ENCODE measurements at regions not wholly inside any gene's neighbourhood (a gene's known extent, or its start where the extent isn't known, plus 50 kb on each side); places are given as distances from the start of the nearest gene placed in this dataset.
"Not testable (repeated sequence)": the region's sequence is repeated elsewhere in the genome, so short reads cannot be mapped to it uniquely, and the experiment has no call there.

DNA sequence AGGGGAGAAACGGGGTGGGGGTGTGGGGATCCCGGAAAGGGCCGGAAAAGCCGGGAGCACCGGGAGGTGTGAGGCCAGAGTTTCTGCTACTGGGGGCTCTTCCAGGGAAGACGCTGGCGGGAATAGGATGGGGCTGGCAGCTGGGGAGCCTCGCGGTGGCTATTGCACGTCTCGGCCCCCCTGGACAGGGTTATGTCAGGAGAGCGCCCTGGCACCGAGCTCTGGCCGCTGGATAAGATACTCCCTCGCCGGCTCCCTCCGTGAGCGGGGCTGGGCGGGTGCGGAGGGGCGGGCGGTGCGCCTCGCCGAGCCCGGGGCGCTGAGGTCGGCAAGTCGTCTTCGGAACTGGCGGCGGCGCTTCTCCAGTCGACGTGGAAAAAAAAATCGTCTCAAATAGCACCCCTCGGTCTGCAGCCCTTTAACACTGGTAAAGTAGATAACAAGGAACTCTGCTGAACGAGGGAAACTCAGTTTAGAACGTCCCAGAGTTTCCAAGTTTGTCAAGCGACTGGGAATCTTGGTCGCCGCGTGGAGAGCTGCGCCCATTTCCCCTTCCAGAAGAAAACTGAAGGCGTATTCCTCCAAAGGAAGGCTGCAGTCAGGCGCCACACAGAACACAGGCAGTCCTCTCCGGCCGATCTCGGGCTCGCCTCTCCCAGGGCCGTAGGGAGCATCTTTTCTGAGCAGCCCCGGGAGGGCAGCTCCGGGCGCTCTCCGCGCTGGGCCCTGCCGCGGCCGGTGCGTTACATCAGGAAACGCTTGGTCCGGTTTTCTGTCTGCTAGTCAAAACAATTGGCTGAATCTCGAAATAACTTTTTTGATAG lies 115.1 kb downstream of the KCNRG start:
- DNase-seq (ENCODE audit: low read depth in 2 of 2), result no peak

DNA sequence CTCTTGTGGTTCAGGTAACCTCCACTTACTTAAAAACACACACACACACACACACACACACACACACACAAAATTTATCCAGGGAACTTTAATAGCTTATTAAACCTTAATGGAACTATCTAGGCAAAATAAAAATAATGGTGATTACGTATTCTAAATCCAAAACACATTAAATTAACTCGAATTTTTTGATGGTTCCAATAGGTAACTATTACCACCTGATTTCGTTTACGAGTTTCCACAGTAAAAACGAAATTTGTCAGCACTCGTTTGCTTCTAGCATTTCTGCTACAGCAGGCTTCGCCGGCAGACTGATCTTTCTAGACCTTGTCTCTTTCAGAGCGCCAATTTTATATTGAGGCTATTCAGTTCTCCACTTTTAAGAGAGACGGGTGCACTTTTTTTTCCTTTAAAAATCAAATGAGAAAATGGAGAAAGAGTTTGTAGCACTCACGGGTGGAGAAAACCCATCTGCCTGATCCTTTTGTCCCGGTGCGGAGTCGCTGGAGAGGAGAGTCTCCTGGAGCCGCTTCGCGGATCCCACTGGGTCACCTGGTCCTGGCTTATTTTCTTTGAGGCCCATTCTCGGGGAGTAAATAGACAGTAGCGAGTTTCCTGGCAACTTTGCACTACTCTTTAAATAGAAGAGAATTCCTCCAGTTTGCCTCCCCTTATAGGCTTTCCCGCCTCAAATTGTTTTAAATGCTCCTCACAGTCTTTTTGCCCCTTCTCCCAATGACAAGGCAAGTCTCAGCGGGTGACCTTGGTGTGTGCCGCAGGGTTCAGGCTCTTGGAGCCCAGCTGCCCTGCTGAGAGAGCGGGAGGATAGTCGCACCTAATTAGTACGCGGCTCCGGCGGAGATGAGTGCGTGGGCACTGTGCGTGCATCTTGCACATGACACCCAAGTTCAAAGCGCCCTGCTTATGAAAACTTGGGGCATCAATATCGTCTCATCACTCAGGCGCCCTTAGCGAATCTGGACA lies 117.0 kb downstream of the KCNRG start:
- DNase-seq (ENCODE audit: low read depth in 2 of 2), result no peak

DNA sequence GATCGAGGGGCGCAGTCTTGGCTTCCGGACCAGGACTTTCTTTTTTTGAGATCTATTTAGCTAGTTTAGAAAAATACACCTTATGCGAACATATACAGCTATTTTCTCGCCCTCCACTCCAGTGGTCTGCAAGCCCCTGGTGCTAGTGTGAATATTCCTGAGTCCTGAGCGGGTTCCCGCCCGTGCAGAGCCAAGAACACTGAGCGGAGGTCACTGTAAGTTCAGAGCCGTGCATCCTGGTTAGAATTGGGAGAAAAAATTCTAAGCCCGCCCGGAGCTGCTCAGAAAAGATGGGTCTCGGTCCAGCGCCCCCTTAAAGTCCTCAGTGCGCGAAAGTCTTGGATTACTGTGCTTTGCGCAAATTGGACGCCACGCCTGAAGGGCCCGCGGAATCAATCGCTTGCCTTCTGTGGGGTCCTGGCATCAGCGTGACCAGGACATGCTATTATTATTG lies 117.7 kb downstream of the KCNRG start:
- no peak for DNase-seq (ENCODE audit: low read depth in 2 of 2)

DNA sequence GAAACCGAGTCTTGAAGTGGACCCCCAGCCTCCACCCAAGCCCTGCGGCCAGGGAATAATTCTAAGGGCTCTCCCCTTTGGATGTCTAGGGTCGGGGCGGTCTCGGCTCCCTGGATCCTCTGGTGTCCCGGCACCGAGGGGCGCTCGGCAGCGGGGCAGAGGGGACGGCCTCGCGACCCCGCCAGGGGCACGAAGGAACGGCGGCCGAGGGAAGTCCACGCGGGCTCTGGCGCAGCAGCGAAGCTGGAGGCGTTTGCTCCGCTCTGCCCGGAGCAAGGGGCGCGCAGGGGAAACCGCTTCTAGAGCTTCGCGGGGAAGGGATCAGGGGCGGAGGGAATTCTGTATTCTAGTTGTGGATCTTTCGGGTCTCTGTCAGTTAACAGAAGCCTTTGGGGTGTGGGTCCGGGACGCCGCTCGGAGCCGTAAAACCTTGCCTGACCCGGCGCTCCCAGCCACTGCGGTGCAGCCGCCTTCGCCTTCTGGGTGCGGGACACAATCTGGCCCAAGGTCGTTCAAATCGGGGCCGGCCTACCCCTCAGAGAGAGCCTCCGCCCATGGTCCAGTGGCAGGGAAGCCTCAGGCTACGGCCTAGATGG lies 118.2 kb downstream of the KCNRG start:
- no peak for DNase-seq (ENCODE audit: low read depth in 2 of 2)

DNA sequence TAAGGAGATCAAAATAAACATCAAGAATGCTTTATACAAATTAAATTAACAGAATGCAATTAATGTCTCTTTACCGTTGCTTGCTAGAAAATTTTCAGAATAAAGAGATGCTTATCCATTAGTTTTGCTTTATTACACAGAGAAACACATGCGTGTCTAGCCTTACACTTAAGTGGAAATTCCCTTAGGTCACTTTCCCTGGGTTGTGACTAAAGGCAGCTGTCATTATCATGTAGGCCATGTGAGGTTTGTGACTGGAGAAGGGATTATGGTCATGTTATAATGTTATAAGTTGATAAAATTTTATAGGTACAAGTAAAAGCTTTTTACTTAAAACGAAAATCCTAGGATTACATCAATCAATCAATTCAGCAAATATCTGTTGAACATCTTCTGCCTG lies 121.0 kb downstream of the KCNRG start:
- DNase-seq (ENCODE audit: low read depth in 2 of 2), result no peak

DNA sequence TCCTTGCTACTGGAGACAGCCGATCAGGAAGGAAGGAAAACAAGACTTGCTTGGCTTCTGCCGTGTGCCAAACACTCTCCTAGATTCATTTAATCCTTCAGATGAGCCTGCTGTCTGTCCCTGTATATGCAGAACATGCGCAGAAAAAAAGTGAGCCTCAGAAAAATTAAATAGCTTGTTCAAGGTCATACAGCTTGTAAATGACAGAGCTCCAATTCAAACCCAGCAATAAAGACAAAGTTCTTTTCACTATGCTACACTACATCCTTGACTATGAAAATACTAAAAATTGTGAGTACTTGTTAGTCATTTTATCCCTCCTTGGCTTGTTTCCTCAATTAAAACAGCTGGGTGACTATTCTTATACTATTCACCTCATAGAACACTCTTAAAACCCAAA lies 121.4 kb downstream of the KCNRG start:
- DNase-seq (ENCODE audit: low read depth in 2 of 2), result no peak

DNA sequence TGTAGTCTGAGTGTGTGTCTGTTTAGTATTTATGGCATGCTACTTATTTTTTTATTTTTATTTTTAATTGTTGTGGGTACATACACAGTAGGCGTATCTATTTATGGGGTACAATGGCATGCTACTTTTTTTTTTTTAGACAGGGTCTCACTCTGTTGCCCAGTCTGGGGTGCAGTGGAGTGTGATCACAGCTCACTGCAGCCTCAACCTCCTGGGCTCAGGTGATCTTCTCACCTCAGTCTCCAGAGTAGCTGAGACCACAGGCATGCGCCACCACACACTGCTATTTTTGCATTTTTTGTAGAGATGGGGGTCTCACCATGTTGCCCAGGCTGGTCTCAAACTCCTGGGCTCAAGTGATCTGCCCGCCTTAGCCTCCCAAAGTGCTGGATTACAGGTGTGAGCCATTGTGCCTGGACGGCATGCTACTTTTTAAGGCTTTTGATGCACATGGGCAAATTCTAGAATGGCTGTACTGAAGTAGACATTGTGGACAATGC lies 124.2 kb downstream of the KCNRG start:
- not testable (repeated sequence) for DNase-seq (ENCODE audit: low read depth in 2 of 2)

DNA sequence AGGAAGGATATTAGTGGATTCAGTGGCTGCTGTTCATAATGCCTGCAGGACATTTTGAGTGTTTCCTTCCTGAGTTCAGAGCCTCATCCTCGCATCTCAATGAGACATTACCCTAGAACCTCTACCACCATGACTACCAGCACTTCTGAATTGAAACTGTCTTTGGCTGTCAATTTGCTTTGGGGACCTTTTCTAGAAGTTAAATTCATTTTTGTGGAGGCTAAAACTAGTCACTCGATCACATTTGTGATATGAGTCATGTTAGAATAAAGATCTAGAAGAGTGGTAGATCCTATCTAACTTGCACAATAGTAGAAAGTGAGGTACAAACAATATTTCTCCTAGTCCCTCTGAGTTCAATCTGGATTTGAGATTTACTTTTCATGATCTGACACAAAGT lies 124.9 kb downstream of the KCNRG start:
- no peak for DNase-seq (ENCODE audit: low read depth in 2 of 2)

DNA sequence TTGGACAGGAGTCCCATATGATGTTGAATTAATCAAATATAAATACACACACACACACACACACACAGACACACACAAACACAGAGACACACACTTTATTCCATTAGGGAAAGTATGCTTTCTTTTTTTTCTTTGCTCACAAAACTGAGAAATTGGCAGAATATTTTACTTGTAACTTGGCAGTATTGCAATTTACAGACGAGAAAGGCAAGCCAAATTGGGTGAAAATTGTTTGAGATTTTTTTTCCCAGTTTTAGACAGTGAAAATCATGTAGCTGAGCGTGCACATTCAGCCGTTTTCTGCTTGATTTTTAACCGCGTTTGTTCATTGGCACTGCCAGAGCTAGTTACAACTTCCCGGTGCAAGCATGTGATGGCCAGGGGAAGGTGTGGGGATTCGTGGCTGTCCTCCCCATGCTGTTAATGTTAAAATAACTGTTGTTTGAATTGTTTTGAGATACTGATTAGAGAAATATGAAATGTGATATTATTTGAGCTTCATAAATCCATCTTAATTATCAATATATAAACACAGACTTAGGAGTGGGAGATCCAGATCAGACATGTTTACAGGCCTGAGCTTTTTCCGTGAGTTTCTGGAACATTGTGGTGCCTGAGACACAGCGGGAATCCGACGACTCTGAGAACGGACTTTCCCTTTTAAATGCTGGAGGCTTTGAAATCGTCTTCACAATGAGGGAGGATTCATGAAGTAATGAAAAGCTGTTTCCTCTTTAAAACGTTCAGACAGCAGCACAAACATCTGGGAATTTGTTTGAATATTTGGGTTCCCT lies 125.5 kb downstream of the KCNRG start:
- no peak for DNase-seq (ENCODE audit: low read depth in 2 of 2)

DNA sequence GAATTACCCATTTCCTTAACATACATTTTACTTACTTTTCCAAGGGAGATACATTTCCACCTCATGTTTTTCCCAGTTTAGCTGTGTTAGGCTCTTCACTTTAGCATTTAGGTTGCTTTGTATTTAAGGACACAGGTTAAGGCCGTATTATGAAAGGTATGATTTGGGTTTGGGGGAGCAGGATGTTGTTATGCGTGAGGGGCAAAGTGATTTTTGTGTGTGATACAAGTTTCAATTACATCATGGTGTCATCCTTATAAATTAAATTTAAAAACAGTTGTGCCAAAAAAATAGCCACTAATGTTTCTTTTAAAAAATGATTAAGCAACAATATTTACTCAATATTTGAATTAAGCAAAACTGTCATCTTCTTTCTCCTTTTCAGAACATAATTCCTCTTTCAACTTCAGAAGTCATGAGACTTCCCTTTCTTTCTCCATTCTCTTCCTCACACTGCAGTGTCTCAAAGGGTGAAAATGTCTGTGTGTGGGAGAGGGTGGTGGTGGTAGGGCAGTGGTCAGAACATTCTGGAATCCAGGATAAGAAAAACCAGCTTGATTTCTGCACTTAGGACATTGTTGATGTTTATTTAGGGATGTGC lies 126.2 kb downstream of the KCNRG start:
- DNase-seq (ENCODE audit: low read depth in 2 of 2), result no peak

DNA sequence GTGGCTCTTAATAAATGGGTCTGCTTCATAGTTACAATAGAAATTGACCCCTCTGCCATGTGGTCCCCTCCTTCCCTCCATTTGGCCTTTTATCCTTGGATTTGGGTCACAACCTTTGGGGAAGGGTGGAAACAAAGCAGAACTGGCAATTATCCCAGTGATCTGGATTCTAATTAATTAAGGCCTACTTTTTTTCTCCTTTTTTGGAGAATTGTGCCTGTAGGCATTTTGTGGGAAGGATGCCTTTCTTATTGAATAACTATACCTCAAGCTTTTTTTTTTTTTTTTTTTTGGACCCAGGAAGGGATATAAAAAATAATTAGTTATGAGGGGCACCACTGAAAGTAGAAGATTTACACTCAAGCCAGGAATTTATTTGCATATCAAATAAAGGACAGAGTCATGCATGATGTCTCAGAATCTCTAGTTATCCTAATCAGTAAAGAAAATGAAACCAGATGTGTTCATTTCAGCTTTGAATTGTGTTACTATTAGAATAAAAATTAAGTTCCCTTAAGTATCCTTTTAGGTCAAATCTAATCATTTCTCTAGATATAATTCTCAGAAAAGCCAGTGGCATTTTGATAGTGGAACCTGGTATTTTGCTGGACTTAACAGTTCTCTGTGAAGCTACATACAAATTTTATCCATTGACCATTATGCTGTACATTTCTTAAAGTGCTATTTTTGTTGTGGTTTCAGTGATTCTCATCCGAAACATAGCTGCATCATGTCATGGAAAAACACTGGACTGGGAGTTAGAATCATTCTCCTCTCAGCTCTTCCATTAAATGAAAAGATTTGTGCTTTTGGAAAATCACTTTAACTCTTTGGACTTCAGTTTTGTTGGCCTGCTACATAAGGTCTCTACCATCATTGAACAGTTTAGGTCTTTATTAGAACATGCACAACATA lies 129.3 kb downstream of the KCNRG start:
- DNase-seq (ENCODE audit: low read depth in 2 of 2), result no peak

DNA sequence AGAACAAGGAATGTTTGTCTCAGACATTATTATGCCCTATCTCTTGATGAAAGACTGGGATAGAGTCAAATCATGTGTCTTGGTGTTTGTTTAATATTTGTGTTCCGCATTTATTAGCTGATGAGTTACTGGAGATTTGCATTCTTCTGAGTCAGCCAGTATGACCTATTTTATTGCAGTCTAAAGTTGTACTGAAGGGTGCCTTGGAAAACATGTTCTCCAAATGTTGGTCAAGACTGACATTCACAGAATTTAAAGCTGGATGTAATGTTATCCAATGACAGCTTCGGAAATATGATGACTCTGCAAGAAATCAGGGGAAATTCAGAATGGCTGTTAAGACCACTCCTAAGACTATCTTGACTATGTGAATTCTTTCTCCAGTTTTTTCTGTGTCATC lies 134.0 kb downstream of the KCNRG start:
- no peak for DNase-seq (ENCODE audit: low read depth in 2 of 2)

DNA sequence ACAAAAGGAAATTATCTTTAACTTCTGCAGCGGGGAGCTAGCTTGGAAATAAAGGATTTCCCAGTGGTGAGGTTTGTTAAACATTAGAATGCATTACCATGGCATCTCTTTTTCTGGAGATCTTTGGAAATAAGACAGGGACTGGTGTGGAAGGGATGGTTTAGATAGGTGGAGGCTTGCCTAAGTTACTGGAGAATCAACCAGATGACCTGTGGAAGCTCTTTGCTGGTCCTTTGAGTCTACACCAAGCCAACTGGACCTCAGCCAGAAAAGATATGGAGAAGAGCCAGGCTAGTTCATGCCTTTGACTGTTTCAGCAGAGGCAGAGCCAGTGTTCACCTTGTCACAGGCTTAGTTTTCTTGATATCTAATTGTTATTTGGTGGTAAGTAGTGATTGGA lies 134.7 kb downstream of the KCNRG start:
- DNase-seq (ENCODE audit: low read depth in 2 of 2), result no peak

DNA sequence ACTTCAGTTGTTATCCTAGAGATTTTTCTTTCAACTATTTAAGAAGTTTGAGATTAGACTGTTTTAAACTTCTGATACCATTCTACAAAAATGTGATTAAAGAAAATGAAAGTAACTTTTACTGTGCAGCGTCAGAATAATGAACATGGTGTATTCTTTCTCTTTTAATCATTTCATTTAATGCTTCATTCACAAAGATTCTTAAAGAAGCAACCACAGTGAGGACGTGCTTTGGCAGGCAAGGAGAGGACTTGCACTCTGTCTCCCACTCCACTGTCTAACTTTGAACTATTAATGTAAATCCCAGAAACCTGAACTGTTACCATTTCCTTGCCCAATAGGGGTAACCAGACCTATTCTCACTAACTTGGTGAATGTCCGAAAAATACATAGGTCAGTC lies 137.0 kb downstream of the KCNRG start:
- DNase-seq (ENCODE audit: low read depth in 2 of 2), result no peak

DNA sequence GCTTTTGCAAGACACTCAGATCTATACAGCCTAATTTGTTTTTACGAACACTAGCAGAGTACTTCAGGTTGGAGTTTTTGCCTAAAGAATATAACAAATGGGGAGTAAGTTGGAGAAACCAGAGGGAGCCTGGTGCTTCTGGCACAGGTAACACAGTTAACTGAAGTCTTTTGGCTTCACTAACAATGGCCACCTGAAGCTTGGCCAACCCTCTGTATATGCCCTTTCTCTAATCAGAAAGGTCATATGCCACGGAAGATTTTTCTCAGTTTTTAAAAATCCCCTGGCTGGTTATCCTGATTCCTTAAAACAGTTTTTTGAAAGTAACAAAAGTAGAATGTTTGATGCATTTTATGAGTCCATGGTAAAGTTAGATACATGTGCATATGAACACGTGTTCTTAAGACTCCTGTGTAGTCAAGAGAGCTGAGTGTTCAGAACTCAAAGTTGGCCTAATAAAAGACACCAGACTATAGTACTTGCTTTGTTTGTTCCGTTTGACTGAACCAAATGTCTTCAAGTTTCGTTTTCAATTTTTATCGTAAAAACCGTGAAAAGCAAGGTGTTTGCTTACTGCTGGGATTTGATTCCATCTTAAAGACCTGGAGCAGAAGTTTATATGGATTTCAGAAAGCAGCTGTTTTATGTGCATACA lies 137.5 kb downstream of the KCNRG start:
- no peak for DNase-seq (ENCODE audit: low read depth in 2 of 2)

DNA sequence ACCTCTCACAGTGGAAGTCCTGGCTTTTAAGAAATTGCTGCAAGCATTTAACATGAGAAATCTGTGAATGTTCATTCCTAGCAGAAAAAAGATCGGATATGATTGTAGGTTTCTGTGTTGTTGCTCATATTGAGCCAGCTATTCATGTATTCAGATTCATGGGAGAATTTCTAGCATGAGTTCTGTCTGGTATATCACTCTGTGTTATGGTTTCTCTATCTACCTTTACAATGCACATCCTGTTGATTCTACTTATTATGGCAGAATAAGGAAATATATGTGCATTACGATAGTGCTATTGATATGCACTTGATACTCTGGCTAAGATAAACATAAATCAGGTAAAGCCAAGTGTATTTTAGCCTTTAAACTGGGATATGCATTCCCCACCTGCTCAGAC lies 138.2 kb downstream of the KCNRG start:
- DNase-seq (ENCODE audit: low read depth in 2 of 2), result no peak

DNA sequence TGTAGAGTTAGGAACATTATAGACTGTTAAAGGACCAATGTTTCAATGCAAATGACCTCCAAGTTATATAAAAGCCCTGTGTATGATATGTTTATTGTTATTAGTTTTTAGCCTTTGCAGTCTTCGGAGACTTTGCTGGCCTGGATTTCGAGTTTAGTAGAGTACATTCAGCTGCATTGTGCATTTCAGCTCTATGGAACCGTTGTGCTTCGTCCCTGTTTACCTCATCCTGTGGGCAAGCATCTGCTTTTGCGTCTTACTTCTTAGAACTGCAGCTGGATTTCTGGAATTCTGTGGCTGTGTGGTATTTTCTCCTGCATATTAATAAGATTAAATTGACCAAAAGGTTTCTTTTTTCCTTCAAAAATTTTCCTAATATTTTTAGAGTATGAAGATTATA lies 138.6 kb downstream of the KCNRG start:
- no peak for DNase-seq (ENCODE audit: low read depth in 2 of 2)

DNA sequence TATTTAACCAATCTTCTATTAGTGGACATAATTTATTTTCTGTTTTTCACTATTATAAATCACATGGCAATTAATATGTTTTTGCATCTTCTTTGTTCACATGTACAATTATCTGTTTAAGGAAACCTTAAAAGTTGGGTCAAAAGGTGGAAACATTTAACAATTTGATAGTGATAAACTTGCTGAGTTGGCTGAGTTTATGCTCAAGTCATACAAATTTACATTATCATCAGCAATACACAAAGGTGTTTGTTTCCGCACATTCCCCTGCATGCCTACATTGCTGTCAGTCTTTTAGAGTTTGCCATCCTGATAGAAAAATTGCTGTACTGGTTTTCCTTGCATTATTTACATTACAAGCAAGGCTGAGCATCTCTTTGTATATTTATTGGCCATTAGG lies 139.5 kb downstream of the KCNRG start:
- DNase-seq (ENCODE audit: low read depth in 2 of 2), result no peak

DNA sequence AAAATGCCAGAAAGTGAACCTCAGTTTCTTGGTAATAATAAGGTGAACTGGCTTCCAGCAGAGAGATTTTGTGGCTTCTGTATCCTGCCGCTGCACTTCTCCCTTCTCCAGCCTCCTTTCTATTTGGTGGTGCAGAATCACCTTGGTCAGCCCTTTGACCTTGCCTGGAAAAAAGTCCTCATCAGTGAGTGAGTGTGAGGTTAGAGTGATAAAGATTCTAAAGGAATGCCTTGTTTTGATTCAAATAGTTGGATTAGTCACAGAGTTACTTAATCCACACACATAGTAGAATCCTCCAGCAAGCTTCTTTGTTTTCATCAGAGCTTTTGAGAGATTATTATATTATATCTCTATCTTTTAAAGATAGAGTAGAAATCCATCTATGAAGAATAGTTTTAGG lies 140.9 kb downstream of the KCNRG start:
- DNase-seq (ENCODE audit: low read depth in 2 of 2), result no peak
